Fibroblast of skin of back (primary cell): ENCODE measurements at regions not wholly inside any gene's neighbourhood (a gene's known extent, or its start where the extent isn't known, plus 50 kb on each side); places are given as distances from the start of the nearest gene placed in this dataset.

Experiments
- DNase-seq: peaks from one replicate; pipeline ENCODE4 v3.0.0-alpha.2; 2013

DNA sequence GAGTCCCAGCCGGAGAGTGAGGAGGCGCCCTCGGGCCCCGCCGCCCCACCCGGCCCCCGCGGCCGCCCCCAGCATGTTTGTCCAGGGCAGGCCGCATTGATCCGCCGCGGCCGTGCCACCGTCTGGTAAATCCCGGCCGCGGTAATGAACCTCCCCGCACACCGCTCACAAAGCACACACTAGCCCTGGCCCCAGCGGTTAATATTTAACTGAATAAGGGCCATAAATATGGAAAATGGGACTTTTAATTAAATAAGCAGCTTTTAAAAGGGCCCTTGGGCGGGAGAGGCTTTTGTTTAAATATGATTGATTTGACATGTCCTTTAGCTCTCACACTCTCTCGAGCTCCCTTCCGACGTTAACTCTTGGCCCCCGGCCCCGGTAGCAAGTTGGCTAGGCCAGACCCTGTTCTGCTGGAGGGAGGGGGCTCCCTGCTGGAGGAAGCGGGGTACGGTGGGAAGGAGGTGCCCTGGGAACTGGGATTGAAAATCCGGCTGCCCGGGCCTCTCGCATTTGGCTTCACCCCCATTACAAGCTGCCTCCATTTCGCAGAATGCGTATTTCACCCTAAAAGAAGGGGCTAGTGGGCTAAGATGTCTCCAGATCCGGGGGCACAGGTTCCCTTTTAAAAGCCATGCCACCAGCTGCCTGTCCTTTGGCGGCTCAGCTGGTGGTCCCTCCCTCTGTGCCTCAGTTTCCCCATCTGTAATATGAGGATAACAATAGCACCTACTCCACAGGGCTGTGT lies 199.8 kb downstream of the RBM19 start:
- DNase-seq, result no peak

DNA sequence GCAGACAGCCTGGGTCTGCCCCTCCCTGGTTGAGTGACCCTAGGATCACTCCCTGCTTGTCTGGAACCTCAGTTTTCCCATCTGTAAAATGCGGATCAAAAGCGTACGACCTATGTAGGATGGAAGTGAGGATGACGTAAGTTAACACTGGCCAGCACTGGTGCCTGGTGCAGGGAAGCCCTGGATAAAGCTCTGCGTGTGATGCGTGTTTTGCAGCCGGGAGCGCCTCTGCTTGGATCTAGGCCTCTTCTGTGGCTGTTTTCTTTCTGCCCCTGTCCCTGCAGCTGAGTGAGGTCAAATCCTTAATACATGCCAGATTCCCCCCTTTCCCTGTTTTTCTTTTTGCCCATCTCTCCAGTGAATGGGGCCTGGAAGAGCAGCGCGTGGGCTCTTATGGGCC lies 201.5 kb downstream of the RBM19 start:
- no peak for DNase-seq

DNA sequence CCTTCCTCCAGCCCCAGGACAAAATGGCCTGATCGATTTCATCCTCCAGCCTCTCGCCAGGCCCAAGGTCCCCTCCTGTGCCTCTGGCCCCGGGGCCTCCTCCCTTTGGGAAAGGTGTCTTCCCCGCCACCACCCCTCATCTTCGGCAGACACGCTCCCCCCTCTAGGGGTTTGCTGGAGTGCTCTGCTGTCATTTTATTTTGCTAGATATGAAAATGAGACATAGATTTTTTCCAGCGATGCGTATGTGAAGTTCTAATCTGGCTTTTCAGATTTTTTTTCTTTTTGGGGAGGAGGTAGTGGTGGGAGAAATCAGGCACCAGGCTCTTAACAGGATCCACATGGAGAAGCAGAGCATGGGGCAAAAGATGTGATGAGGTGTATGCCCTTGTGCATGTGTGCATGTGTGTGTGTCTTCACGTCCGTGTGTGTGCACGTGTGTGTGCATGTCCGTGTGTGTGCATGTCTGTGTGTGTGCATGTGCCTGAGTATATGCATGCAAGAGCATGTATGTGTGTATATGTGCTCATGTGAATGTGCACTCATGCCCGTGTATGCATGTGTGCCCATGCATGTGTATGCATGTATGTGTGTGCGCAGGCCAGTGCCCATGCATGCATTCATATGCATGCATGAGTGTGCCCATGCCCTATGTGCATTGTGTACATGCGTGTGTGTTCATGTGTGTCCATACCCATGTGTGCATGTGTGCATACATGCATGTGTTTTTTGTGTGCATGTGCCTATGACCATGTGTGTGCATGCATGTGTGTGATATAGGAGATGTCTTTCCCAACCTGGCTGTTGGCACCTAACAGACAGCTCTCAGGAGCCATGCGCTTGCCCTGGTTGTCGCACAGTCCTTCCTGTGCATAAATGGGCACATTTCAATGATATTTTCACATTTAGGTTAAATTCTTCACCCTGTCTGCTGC lies 203.0 kb downstream of the RBM19 start:
- no peak for DNase-seq

DNA sequence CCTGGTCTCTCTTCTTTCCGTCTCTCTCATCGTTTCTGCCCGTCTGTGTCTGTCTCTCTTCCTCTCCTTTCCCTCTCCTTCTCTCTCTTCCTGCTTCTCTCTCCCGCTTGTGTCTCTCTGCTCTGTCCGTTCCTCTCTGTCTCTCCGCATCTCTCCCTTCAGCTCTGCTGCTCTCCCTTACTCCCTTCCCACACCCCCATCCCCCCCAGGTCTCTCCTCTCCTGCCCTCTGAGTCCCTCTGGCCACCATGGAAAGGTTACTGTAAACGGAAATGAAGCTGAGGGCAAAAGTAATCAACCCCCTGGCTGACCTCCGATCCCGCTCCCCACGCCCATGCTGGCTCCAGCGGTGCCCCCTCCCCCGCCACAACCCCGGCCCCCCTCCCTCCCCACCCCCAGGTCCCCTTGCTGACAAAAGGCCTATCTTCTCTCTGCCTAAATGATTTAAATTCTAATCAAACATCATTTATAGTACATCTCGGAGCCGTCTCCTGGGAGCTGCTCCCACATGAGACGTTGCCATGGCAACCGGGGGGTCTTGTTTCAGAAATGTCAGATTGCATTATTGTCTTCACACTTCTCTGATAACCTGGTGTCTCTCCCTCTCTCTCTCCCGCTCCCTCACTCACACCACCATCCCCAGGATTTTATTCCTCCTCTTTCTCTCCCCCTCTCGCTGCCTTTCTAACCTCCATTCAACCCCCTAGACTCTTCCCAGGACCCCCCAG lies 203.8 kb downstream of the RBM19 start:
- DNase-seq, result no peak

DNA sequence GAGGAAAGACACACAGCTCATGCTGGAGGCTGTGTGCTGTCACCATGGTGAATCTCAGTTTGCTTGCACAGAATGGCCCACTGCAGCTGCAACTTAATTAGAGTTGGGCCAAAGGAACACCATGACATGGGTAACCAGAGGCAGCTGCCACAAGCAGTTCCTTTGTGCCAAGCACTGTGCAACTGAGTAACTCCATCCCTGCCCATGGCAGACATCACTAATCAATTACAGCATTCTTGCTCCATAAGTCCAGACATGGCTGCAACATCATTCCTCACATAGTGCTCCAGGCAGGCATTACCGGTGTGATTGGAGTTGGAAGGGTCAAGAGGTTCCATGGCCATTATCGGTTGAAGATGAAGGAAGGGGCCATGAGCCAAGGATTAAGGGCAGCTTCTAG lies 207.0 kb downstream of the RBM19 start:
- no peak for DNase-seq

DNA sequence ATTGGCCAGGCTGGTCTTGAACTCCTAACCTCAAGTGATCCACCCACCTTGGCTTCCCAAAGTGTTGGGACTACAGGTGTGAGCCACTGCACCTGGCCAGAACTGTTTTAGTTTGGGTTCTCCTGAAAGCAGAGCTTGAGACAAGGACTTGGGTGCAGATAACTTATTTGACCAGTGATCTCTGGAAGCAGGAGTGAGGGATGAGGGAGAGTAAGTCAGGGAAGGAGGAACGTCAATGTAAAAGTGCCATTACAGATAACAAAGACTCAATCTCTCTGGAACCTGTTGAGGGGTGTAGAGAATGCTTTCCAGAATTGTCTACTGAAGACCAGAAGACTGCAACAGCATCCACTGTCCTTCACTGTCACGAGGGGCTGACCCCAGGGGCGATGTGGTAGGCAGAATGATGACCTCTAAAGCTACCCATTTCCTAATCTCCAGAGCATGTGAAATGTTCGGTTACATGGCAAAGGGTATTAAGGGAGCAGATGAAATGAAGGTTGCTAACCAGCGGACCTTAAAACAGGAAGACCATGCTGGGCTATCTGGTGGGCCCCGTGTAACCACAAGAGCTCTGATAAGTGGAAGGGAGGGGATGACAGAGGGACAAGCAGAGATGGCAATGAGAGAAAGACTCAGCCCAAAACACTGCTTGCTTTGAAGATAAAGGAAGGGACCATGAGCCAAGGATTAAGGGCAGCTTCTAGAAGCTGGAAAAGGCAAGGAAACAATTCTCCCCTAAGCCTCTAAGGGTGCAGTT lies 207.8 kb downstream of the RBM19 start:
- no peak for DNase-seq

DNA sequence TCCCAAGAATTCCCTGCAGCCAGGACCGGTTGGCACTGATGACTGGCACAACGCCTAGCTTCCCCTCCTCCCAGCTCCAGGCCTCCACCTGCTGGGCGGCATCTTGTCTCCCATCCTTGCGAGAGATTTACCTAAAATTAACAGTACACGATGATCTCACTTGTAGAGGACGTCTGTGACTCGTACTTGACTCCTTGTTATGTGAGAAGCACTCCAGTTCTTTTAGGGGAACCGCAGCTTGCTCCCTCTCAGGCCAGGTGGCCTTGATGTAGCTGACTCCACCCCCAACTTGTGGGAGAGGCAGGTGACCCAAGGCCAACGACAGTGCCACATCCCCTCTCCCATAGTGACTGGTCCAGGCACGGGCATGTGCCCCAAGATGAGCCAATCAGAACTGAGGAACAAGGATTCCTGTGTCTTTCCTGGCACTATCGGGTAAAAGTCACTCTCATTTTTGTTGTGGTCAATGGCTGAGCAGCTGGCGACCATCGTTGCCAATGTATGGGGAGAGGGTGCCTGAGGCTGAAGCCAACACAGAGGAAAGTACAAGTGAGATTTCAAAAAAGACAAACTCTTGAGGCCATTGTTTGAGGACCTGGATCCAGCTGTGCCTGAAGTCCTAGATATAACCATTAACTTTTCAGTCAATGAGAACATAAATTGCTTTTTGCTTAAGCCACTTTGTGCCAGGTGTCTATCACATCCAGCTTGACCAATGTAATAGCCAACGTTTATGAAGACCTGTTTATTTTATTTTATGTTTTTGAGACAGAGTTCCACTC lies 208.7 kb downstream of the RBM19 start:
- no peak for DNase-seq

DNA sequence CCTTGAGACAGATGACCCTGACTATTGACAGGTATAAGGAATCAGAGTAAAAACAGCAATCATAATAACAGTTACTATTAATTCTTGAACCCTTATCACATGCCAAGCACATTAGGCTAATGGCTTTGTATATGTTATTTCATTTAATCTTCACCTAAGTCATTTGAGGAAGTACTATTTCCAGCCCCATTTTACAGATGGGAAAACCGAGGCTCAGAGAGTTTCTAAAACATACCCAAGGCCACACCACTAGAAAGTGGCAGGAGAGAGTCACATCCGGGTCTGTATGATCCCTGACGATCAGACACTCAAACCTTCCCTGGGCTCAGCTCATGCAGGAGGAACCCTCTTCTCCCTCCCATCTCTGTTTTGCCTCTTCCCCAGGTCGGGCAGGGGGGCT lies 209.5 kb downstream of the RBM19 start:
- no peak for DNase-seq

DNA sequence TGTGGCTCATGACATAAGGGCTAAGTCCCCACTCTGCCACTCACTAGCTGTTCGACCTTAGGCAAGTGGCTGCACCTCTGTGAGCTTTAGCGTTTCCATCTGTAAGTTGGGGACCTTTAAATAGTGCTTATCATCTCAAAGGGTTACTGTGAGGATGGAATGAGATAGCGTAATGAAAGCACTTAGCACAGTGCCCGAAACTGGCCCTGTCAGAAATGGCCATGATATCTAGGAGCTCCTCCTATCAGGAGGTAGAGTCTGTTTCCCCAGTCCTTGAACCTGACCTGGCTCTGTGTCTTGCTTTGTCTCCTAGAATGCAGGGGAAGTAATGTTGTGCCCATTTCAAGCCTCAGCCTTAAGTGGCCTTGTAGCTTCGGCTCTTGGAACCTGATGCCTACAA lies 211.0 kb downstream of the RBM19 start:
- DNase-seq, result no peak

DNA sequence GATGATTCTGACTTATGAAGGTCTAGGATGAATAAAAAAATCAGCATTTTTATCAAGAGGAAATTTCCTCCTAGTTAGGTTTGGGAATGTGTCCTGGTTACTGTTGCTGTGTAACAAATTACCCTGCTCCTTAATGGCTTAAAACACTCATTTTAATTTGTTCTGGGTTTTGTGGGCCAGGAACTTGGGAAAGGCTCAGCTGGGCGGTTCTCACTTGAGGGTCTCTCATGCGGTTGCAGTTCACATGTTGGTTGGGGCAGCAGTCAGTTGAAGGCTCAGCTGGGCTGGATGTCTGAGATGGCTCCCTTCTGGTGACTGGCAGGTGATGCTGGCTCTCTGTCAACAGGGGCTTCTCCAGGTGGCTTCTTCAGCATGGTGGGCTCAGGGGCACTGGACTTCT lies 214.6 kb downstream of the RBM19 start:
- DNase-seq, result no peak

DNA sequence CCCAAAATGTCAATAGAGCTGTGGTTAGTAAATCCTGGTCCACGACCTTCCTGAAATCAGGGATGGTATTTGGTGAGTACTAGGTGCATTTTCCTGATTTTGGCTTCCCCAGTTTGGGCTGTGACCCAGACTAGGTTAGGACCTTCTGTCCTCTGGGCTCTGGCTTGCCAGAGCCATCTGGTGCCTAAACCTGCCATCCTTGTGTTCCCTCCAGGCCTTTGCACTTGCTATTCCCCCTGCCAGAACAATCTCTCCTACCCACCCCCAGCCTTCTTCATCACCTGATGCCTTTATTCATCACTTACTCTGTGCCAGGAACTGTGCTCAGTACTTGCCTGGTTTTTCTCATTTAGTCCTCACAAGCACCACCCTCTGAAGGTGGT lies 216.7 kb downstream of the RBM19 start:
- DNase-seq, result no peak

DNA sequence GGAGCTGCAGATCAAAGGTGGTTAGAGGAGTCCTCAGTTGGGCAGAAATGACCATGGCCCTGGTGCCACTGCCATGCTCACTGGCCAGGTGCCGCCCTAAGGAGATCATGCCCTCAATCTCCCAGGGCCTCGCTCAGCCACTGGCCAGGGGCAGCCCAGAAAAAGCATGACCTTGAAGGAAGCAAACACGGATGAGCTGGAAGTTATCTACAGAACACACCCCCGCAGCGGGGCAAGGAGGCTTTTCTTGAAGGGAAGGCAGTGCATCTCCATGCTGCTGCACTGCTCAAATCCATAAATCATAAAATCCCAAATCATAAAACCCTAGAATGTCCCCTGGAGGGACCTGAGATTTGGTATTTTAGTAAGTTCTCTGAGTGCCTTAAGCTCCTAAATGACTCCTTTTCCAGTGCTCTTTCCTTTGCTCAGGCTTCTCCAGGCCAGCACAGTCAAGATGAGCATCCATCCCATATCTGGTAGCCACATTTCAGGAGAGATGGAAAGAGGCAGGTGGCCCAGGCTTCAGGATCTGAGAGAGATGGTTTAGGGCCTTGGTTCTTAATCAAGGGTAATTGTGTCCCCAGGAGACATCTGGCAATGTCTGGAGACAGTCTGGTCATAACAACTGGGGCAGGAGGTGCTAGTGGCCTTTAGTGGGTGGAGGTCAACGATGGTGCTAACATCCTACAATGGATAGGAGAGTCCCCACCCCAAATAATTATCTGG lies 217.3 kb downstream of the RBM19 start:
- no peak for DNase-seq

DNA sequence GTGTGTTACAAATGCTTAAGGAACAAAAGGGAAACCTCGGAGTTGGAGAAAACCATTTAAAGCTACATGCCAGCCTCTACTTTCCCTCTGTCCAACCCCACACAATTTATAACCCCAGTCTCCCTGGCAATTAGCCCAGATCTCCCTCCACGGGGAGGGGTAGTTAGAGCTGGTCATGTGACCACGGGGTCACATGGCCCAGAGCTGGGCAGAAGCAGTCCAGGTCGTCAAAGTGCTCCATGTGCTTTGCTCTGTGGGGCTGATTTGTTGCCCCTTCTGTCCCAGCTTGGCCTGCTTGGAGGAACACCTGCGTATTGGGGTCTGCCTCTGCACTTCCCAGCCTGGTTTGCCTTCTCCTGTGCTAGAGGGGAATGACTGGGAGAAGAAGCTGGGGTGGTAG lies 219.1 kb downstream of the RBM19 start:
- DNase-seq, result no peak

DNA sequence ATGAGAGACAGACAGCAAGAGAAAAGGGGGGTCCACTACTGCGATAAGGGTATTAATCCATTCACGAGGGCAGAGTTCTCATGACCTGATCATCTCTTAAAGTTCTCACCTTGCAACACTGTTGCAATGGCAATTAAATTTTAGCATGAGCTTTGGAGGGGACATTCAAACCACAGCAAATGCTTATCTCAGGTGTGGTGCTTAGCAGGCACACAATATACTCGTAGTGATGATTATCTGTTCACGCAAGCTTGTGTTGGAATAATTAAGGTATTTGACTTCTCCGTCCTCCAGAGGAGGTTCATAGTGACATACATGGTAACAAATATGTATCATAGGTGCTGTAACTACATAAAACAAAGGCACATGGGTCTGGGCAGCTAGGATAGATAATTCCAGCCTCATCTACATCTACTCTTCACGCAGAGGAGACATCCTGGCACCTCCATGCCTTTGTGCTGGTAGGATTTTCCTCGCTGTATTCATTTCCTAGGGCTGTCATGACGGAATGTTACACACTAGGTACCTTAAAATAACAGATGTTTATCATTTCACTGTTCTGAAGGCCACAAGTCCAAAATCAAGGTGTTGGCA lies 221.2 kb downstream of the RBM19 start:
- no peak for DNase-seq

DNA sequence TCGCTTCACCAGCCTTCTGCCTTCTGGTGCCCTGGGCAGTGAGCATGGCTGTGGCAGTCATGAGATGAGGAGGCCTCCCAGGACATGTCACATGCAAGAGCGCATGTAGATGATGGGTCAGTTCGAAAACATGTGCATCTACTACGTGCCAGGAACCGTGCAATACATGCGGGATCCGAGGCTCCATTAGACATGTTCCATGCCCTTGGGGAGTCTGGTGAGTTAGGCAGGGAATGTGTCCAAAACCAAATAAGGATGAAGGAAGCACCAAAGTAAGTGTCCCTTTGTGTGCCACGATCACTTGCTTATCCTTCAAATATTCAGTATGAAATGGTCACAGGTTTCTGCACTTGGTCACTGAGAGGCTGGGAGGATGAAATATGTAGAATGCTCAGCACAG lies 223.3 kb downstream of the RBM19 start:
- DNase-seq, result no peak

DNA sequence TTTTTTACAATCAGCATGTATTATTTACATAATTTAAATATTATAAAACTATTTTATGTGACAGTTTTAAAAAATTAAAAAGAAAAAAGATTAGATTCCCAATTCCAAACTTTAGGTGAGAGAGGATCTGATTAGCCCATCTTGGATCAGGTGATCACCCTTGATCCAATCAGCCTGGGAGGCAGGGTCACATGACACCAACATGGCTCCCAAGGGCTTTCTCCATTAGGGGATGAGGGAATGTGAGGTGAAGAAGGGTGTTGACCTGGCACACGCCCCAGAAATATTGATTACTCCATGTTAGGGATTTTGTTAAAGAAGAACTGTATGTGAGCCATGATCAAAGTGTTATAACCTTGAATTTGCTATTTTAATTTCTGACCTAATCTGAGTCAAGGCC lies 225.4 kb downstream of the RBM19 start:
- no peak for DNase-seq

DNA sequence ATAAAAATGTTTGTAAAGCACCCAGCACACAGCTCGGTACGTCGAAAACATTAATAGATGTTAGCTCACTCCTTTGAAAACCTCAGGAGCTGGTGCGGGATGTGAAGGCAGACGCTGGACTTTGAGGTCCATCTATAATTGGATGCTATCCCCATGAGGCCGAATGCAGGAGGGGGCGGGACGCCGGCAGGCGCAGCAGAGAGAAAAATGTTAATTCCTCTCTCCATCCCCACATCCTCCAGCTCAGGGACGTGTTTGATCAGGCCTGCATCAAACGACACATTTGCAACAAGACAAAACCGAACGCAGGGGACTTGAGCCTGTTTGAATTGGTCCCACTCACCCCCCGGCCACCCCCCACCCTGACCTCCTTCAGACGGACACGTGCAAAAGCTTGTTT lies 231.0 kb downstream of the RBM19 start:
- DNase-seq, result no peak

DNA sequence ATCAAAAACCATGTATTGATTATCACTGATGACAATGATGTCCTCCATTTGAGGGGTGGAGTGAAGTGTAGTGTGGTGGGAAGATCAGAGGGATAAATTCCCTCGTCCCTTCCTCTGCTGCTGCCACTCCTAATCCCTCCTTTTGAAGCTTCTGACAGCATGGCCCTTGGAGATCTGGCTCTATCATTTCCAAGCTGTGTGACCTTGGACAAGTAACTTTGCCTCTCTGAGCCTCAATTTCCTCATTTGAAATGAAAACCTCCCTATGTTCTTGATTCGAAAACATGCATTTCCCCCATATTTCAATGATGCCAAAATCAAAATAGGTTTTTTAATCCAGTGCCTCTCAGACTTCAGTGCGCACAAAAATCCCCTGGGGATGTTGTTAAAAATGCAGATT lies 231.6 kb downstream of the RBM19 start:
- no peak for DNase-seq

DNA sequence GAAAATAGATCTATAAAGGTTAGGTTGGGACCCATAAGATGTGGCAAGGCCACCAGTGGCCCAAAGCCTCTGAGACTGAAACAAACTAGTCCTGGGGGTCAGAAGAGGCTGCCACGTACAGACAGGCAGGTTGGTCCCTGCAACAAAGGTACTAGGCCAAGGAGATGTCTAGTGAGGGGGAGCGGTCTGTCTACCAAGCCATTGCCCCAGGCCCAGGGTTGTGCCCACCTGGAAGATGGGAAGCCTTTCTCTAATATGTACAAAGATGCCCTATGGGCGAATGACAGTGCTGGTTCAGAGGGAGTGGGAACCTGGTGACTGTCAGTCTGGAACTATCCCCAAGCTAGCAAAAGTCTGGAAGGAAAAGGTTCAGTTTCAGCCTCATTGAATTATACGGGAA lies 233.2 kb downstream of the RBM19 start:
- DNase-seq, result no peak

DNA sequence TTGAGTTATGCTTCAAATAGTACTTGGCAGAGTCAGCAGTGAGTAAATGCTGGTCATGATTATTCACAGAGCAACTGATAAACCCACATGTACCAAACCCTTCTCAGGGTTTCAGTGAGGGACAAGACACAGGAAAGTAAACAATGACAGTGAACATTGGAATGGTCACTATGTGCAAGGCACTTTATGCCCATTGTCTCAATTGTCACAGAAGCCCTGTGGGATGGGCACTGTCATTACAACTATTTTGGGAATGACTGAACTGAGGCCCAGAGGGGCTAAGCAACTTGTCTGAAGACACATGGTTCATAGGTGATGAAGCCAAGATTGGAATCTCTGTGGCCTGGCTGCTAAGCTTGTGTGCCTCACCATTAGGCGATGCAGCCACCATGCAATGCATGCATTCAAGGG lies 238.5 kb downstream of the RBM19 start:
- DNase-seq, result peak; percentile 97
